Ishikawa (cell line): ENCODE measurements at regions not wholly inside any gene's neighbourhood (a gene's known extent, or its start where the extent isn't known, plus 50 kb on each side); places are given as distances from the start of the nearest gene placed in this dataset.

ENCODE experiments used
- EP300 ChIP-seq: IDR thresholded peaks from 2 replicates; pipeline ENCODE4 v1.6.1; 2012; ENCODE audit warnings: borderline replicate concordance
- FOXM1 ChIP-seq: IDR thresholded peaks from 2 replicates; pipeline ENCODE4 v1.6.1; 2012; ENCODE audit warnings: low read depth, borderline replicate concordance
- MAX ChIP-seq: IDR thresholded peaks from 2 replicates; pipeline ENCODE4 v1.6.1; 2012
- NFIC ChIP-seq: IDR thresholded peaks from 2 replicates; pipeline ENCODE4 v1.6.1; 2012
- TAF1 ChIP-seq: IDR thresholded peaks from 2 replicates; pipeline ENCODE4 v1.6.1; 2012; ENCODE audit warnings: low read depth, mild to moderate bottlenecking
- YY1 ChIP-seq: IDR thresholded peaks from 2 replicates; pipeline ENCODE4 v1.6.1; 2012; ENCODE audit warnings: low read depth
- ZBTB7A ChIP-seq: IDR thresholded peaks from 2 replicates; pipeline ENCODE4 v1.6.1; 2012; ENCODE audit warnings: low read depth

GRCh38 chr2:31660812-31661335, 80.1 kb upstream of the SRD5A2 start:
- TF ChIP-seq FOXM1 (no peak), ZBTB7A (no peak), EP300 (no peak), MAX (no peak), YY1 (no peak), NFIC (no peak), TAF1 (no peak)
